HG03045 (cell line): ENCODE measurements at regions not wholly inside any gene's neighbourhood (a gene's known extent, or its start where the extent isn't known, plus 50 kb on each side); places are given as distances from the start of the nearest gene placed in this dataset.

Experiments
- ATAC-seq: cut with Tn5 transposase; IDR thresholded peaks from one replicate; pipeline ENCODE4 v1.9.1; 2021; ENCODE audit warnings: mild to moderate bottlenecking, moderate library complexity; ENCODE audit not compliant: unreplicated experiment

- ATAC-seq = no peak
These were observed 463.0 kb downstream of the CETN3 start for GRCh38 chr5:89946508-89946907.

GRCh38 chr5:89942171-89942570 lies 467.4 kb downstream of the CETN3 start:
- no peak for ATAC-seq

- no peak for ATAC-seq
These were observed 473.0 kb downstream of the CETN3 start for GRCh38 chr5:89936576-89936975.

GRCh38 chr5:89934069-89934468 lies 475.5 kb downstream of the CETN3 start:
- ATAC-seq = peak; percentile 57

- ATAC-seq = no peak
These were observed 476.8 kb downstream of the CETN3 start for GRCh38 chr5:89932771-89933181.

- peak; percentile 75 for ATAC-seq
These were observed 478.8 kb downstream of the CETN3 start for GRCh38 chr5:89930591-89931392.

GRCh38 chr5:89929834-89930233 lies 479.7 kb downstream of the CETN3 start:
- ATAC-seq = no peak

- ATAC-seq = no peak
These were observed 480.4 kb downstream of the CETN3 start for GRCh38 chr5:89929173-89929572.

- no peak for ATAC-seq
These were observed 487.4 kb downstream of the CETN3 start for GRCh38 chr5:89922161-89922560.

GRCh38 chr5:89917112-89917511 lies 492.4 kb downstream of the CETN3 start:
- ATAC-seq = no peak

GRCh38 chr5:89916131-89916530 lies 493.4 kb downstream of the CETN3 start:
- ATAC-seq = no peak

- no peak for ATAC-seq
These were observed 500.7 kb downstream of the CETN3 start for GRCh38 chr5:89908876-89909275.

- ATAC-seq = no peak
These were observed 505.1 kb downstream of the CETN3 start for GRCh38 chr5:89904442-89904841.

GRCh38 chr5:89901983-89902382 lies 507.6 kb downstream of the CETN3 start:
- no peak for ATAC-seq

- ATAC-seq = no peak
These were observed 508.2 kb downstream of the CETN3 start for GRCh38 chr5:89901346-89901745.

GRCh38 chr5:89900346-89900745 lies 509.2 kb downstream of the CETN3 start:
- no peak for ATAC-seq

- no peak for ATAC-seq
These were observed 510.0 kb downstream of the CETN3 start for GRCh38 chr5:89899559-89899958.

- no peak for ATAC-seq
These were observed 516.0 kb downstream of the CETN3 start for GRCh38 chr5:89893546-89893945.

- ATAC-seq = no peak
These were observed 523.9 kb downstream of the CETN3 start for GRCh38 chr5:89885670-89886069.

- no peak for ATAC-seq
These were observed 525.6 kb downstream of the CETN3 start for GRCh38 chr5:89883967-89884366.

GRCh38 chr5:89878140-89879132 lies 531.1 kb downstream of the CETN3 start:
- ATAC-seq = no peak

GRCh38 chr5:89871906-89872305 lies 537.6 kb downstream of the CETN3 start:
- no peak for ATAC-seq
